ENCODE measurements at regions not wholly inside any gene's neighbourhood (a gene's known extent, or its start where the extent isn't known, plus 50 kb on each side); places are given as distances from the start of the nearest gene placed in this dataset.

DNA sequence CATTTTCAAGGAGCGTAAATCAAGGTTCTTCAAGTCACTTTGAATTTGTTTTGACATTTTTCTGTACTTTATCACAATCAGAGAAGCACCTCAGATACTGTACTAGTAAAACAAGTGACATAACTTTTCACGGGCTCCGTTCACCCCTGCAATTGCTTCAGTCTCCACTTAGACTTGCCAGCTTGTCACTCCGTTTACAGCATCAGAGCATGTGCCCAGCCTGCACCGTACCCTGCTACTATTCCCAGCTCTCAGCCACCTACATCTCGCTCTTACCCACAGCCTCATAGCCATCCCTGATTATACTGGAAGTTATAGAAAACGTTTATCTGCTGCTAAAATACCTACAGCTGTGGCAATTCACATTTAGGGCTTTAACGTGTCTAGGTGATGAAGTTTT, 135.3 kb upstream of the TENM3 start:
- Histone ChIP-seq H3K36me3 (replicated peaks in 1 of 2; ENCODE audit: insufficient read depth in 1 of 2, low read depth in 2 of 2) (no peaks in the 10 kb centered on the region), H3K9me3 (no peaks in the 10 kb centered on the region), H3K27ac (no peak overlapping the region), H3K27me3 (no peaks in the 10 kb centered on the region), H3K4me3 (no peak overlapping the region), H3K4me1 (no peaks in the 10 kb centered on the region)
- ATAC-seq (no peak), DNase-seq (no peak)
- 50 to 62% methylated on average over 8 of the region's 8 CpGs for WGBS, 2 donors
- intact Hi-C loops (cut with DNase I) = no loop called here
- TF ChIP-seq POLR2A (IDR thresholded peaks at IDR 0.05) = no peak
- TF ChIP-seq, protein P1, sequence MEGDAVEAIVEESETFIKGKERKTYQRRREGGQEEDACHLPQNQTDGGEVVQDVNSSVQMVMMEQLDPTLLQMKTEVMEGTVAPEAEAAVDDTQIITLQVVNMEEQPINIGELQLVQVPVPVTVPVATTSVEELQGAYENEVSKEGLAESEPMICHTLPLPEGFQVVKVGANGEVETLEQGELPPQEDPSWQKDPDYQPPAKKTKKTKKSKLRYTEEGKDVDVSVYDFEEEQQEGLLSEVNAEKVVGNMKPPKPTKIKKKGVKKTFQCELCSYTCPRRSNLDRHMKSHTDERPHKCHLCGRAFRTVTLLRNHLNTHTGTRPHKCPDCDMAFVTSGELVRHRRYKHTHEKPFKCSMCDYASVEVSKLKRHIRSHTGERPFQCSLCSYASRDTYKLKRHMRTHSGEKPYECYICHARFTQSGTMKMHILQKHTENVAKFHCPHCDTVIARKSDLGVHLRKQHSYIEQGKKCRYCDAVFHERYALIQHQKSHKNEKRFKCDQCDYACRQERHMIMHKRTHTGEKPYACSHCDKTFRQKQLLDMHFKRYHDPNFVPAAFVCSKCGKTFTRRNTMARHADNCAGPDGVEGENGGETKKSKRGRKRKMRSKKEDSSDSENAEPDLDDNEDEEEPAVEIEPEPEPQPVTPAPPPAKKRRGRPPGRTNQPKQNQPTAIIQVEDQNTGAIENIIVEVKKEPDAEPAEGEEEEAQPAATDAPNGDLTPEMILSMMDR (IDR thresholded peaks at IDR 0.05) = no peak

DNA sequence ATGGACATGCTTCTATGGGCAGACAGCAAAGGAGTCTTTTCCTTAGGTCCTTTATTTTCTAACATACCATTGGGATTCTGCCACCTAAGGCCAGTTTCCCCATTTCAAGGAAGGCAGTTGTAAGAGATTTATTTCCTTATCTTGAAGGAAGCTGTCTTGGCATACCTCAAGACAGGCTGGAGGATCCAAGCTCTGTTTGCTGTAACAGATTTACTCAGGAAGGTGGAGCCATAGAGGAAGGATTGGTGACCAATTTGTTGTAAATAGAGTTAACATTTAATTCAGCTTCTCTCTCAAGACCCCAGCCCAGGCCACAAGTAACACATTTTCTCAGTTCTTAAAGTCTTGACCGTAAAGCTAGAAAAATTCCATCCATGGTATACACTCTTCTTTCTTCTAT, 131.6 kb upstream of the TENM3 start:
- WGBS, 2 donors = 92 to 95% methylated on average over 1 of the region's 1 CpG
- ATAC-seq (no peak), DNase-seq (no peak)
- Histone ChIP-seq H3K27me3 (no peaks in the 10 kb centered on the region), H3K4me3 (no peak overlapping the region), H3K4me1 (no peaks in the 10 kb centered on the region), H3K9me3 (no peaks in the 10 kb centered on the region), H3K36me3 (replicated peaks in 1 of 2; ENCODE audit: insufficient read depth in 1 of 2, low read depth in 2 of 2) (no peaks in the 10 kb centered on the region), H3K27ac (no peak overlapping the region)
- TF ChIP-seq, protein P1 (IDR thresholded peaks at IDR 0.05) = no peak
- no peak for TF ChIP-seq POLR2A (IDR thresholded peaks at IDR 0.05)
- intact Hi-C loops (cut with DNase I) = no loop called here

DNA sequence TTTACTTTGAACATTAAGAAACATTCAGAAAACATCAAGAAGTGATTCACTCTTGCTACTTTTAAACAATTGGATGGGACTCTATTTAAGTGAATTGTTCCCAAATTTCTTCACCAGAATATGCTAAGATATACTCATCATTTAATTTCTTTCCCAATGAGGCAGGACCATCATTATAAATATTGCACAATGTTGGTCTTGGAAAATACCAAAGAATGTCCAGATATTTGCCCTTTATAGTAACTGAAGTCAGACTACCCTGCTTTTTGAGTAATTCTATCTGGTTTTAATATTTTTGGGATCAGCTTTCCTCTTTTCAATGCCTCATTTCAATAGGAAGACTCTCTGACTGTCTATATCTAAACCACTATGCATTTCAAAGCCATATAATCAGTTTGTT, 129.4 kb upstream of the TENM3 start:
- Histone ChIP-seq H3K4me3 (no peak overlapping the region), H3K9me3 (no peaks in the 10 kb centered on the region), H3K36me3 (replicated peaks in 1 of 2; ENCODE audit: insufficient read depth in 1 of 2, low read depth in 2 of 2) (no peaks in the 10 kb centered on the region), H3K27ac (no peak overlapping the region), H3K27me3 (no peaks in the 10 kb centered on the region), H3K4me1 (no peaks in the 10 kb centered on the region)
- no peak for DNase-seq
- intact Hi-C loops (cut with DNase I) = no loop called here
- ATAC-seq = no peak
- no peak for TF ChIP-seq POLR2A (IDR thresholded peaks at IDR 0.05)
- TF ChIP-seq, protein P1 (IDR thresholded peaks at IDR 0.05) = no peak

DNA sequence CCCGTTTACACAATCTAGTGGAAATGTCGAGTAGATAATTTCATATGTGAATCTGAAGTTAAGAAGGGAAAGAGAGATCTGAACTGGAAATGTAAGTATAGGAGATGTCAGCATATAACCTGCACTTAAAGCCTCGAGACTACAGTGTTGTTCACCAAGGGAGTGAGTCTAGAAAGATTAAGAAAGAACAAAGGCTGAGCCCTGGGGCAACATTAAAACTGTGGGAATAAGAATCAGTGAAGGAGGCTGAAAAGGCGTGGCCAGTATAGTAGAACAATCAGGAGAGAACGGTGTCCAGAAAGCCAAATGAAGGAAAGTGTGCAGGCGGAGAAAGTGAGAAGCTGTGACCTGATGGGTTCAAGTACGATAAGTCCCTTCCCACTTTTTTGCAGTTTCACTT, 118.8 kb upstream of the TENM3 start:
- ATAC-seq = no peak

DNA sequence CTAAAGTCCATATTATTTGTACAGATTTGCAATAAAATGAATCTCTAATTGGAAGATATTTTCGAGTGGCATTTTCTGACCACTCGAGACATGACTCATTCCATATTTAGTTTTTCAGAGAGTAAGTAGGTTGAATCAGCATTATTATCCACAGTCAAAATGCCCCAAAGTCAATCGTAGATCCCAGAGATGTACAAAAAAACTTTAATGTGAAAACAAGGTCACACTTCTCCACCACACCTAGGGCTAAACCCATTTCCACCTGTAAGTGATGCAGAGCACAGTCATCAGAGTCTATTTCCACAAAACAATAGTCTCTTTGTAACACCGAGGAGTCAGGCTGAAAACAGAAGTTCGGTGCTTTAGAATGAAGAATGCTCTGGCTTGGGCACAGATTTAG, 117.1 kb upstream of the TENM3 start:
- ATAC-seq = no peak
- no peak overlapping the region for H3K27ac ChIP-seq

More for the DNA sequence above, 118.8 kb upstream of the TENM3 start:
- no peak for DNase-seq
- H3K4me1 ChIP-seq = no peaks in the 10 kb centered on the region
- intact Hi-C loops (cut with DNase I) = no loop called here
- H3K27me3 ChIP-seq = no peaks in the 10 kb centered on the region
- no peak overlapping the region for H3K27ac ChIP-seq
- H3K4me3 ChIP-seq = no peak overlapping the region
- no peaks in the 10 kb centered on the region for H3K36me3 ChIP-seq (replicated peaks in 1 of 2; ENCODE audit: insufficient read depth in 1 of 2, low read depth in 2 of 2)
- TF ChIP-seq, protein P1 (IDR thresholded peaks at IDR 0.05) = no peak
- no peak for TF ChIP-seq POLR2A (IDR thresholded peaks at IDR 0.05)
- 70 to 81% methylated on average over 7 of the region's 7 CpGs for WGBS, 2 donors
- H3K9me3 ChIP-seq = peaks cover 0 to 12% (median 0%) of the 10 kb centered on the region in 3 donors

More for the DNA sequence above, 117.1 kb upstream of the TENM3 start:
- no peak overlapping the region for H3K4me3 ChIP-seq
- H3K9me3 ChIP-seq = peaks cover 0 to 12% (median 0%) of the 10 kb centered on the region in 3 donors
- WGBS, 2 donors = 45 to 52% methylated on average over 5 of the region's 5 CpGs
- DNase-seq = no peak
- intact Hi-C loops (cut with DNase I) = no loop called here
- no peak for TF ChIP-seq POLR2A (IDR thresholded peaks at IDR 0.05)
- TF ChIP-seq, protein P1 (IDR thresholded peaks at IDR 0.05) = no peak
- no peaks in the 10 kb centered on the region for H3K4me1 ChIP-seq
- no peaks in the 10 kb centered on the region for H3K36me3 ChIP-seq (replicated peaks in 1 of 2; ENCODE audit: insufficient read depth in 1 of 2, low read depth in 2 of 2)
- no peaks in the 10 kb centered on the region for H3K27me3 ChIP-seq
